Neural cell (in vitro differentiated cells): ENCODE measurements at regions not wholly inside any gene's neighbourhood (a gene's known extent, or its start where the extent isn't known, plus 50 kb on each side); places are given as distances from the start of the nearest gene placed in this dataset.

ENCODE experiments used
- H2AFZ ChIP-seq: fragments of 200-600, 300-800 bp; sonication (generic), shearing (Covaris generic); 2 replicates; pipeline ENCODE4 v1.6.0; 2014; ENCODE audit warnings: low read depth, mild to moderate bottlenecking, antibody characterized with exemption, low read length, moderate library complexity
- H3F3A ChIP-seq: fragments of 200-600 bp; shearing (Covaris generic); 2 replicates; pipeline ENCODE4 v1.6.1; 2016; ENCODE audit warnings: mild to moderate bottlenecking, moderate library complexity, mixed read lengths, antibody characterized with exemption, low read length; ENCODE audit not compliant: insufficient read depth, poor library complexity, severe bottlenecking
- H3K27ac ChIP-seq: fragments of 200-600, 300-800 bp; sonication (generic), shearing (Covaris generic); 2 replicates; pipeline ENCODE4 v1.5.1; 2014; ENCODE audit warnings: mild to moderate bottlenecking, low read length, moderate library complexity
- H3K27me3 ChIP-seq: fragments of 300-800, 200-600 bp; sonication (generic), shearing (Covaris generic); 2 replicates; pipeline ENCODE4 v1.6.0; 2014; ENCODE audit warnings: mild to moderate bottlenecking, low read depth, low read length, moderate library complexity; ENCODE audit not compliant: insufficient read depth
- H3K36me3 ChIP-seq: fragments of 300-800, 200-600 bp; sonication (generic), shearing (Covaris generic); 2 replicates; pipeline ENCODE4 v1.5.1; 2014; ENCODE audit warnings: mild to moderate bottlenecking, antibody characterized with exemption, low read length, moderate library complexity; ENCODE audit not compliant: insufficient read depth
- H3K4me2 ChIP-seq: fragments of 300-800, 200-600 bp; sonication (generic), shearing (Covaris generic); 2 replicates; pipeline ENCODE4 v1.6.0; 2014; ENCODE audit warnings: mild to moderate bottlenecking, low read length
- H3K4me3 ChIP-seq: fragments of 300-800, 200-600 bp; sonication (generic), shearing (Covaris generic); 2 replicates; pipeline ENCODE4 v1.5.1; 2014; ENCODE audit warnings: mild to moderate bottlenecking, low read length, moderate library complexity
- H3K79me2 ChIP-seq: fragments of 200-600 bp; shearing (Covaris generic); replicated peaks from 2 replicates; pipeline ENCODE4 v1.6.0; 2014; ENCODE audit warnings: mild to moderate bottlenecking, low read length, moderate library complexity; ENCODE audit not compliant: insufficient read depth
- H3K9ac ChIP-seq: fragments of 300-800, 200-600 bp; sonication (generic), shearing (Covaris generic); 2 replicates; pipeline ENCODE4 v1.6.1; 2016; ENCODE audit warnings: mild to moderate bottlenecking, low read length, mixed read lengths
- H3K9me2 ChIP-seq: fragments of 200-600 bp; shearing (Covaris generic); 2 replicates; pipeline ENCODE4 v1.6.1; 2016; ENCODE audit warnings: mild to moderate bottlenecking, low read length, mixed read lengths; ENCODE audit not compliant: insufficient read depth
- H3K9me3 ChIP-seq: fragments of 200-600, 300-800 bp; sonication (generic), shearing (Covaris generic); 2 replicates; pipeline ENCODE4 v1.6.1; 2016; ENCODE audit warnings: mild to moderate bottlenecking, mixed run types, low read length, moderate library complexity, mixed read lengths
- H4K20me1 ChIP-seq: fragments of 200-600 bp; shearing (Covaris generic); 2 replicates; pipeline ENCODE4 v1.6.1; 2016; ENCODE audit warnings: mild to moderate bottlenecking, mixed run types; ENCODE audit not compliant: insufficient read depth
- CTCF ChIP-seq: fragments of 450-650 bp; IDR thresholded peaks from 2 replicates; pipeline ENCODE4 v1.5.1; 2014; ENCODE audit warnings: antibody characterized with exemption, mild to moderate bottlenecking, moderate library complexity; ENCODE audit not compliant: poor library complexity, severe bottlenecking
- EP300 ChIP-seq: fragments of 450-650 bp; conservative IDR thresholded peaks from 2 replicates; pipeline ENCODE4 v1.6.1; 2014; ENCODE audit warnings: antibody characterized with exemption, mild to moderate bottlenecking, moderate library complexity; ENCODE audit not compliant: poor library complexity, severe bottlenecking
- EZH2 ChIP-seq: fragments of 200-600, 300-800 bp; shearing (Covaris generic), sonication (generic); IDR thresholded peaks from 2 replicates; pipeline ENCODE4 v1.6.1; 2014; ENCODE audit warnings: antibody characterized with exemption, low read length, borderline replicate concordance, mild to moderate bottlenecking; ENCODE audit not compliant: insufficient read depth, poor library complexity, severe bottlenecking
- MXI1 ChIP-seq: fragments of 450-650 bp; conservative IDR thresholded peaks from 2 replicates; pipeline ENCODE4 v1.6.1; 2014; ENCODE audit warnings: antibody characterized with exemption, mild to moderate bottlenecking; ENCODE audit not compliant: poor library complexity, severe bottlenecking
- POLR2AphosphoS5 ChIP-seq: IDR thresholded peaks from 2 replicates; pipeline ENCODE4 v1.6.1; 2012
- REST ChIP-seq: IDR thresholded peaks from 2 replicates; pipeline ENCODE4 v1.6.1; 2012; ENCODE audit warnings: borderline replicate concordance
- SMC3 ChIP-seq: fragments of 450-650 bp; conservative IDR thresholded peaks from 2 replicates; pipeline ENCODE4 v1.6.1; 2014; ENCODE audit warnings: antibody characterized with exemption, mild to moderate bottlenecking, moderate library complexity; ENCODE audit not compliant: poor library complexity
- TAF1 ChIP-seq: IDR thresholded peaks from 2 replicates; pipeline ENCODE4 v1.6.1; 2012; ENCODE audit warnings: low read depth

- Histone ChIP-seq H2AFZ (no peak overlapping the region), H3K9me2 (no peaks in the 10 kb centered on the region), H3K27ac (no peak overlapping the region), H3K27me3 (no peaks in the 10 kb centered on the region), H3K4me3 (no peak overlapping the region), H3K9ac (no peak overlapping the region), H4K20me1 (no peaks in the 10 kb centered on the region), H3K4me2 (no peak overlapping the region), H3K9me3 (no peaks in the 10 kb centered on the region), H3F3A (no peaks in the 10 kb centered on the region), H3K36me3 (no peaks in the 10 kb centered on the region), H3K79me2 (no peaks in the 10 kb centered on the region)
- TF ChIP-seq TAF1 (no peak), SMC3 (no peak), MXI1 (no peak), EP300 (no peak), EZH2 (no peak), CTCF (no peak), POLR2AphosphoS5 (no peak)
Measured at GRCh38 chr3:65109966-65110500, 422.2 kb upstream of the ADAMTS9 start.

GRCh38 chr3:65107174-65107573 is 419.4 kb upstream of the ADAMTS9 start:
- H3K9me3 ChIP-seq, result no peaks in the 10 kb centered on the region
- H3K36me3 ChIP-seq, result no peaks in the 10 kb centered on the region
- no peak overlapping the region for H3K4me2 ChIP-seq
- H3K79me2 ChIP-seq, result no peaks in the 10 kb centered on the region
- H3K27ac ChIP-seq, result no peak overlapping the region
- H2AFZ ChIP-seq, result no peak overlapping the region
- no peaks in the 10 kb centered on the region for H3F3A ChIP-seq
- no peak overlapping the region for H3K4me3 ChIP-seq
- H3K9ac ChIP-seq, result no peak overlapping the region
- no peaks in the 10 kb centered on the region for H3K9me2 ChIP-seq
- no peak for TF ChIP-seq CTCF
- TF ChIP-seq EP300, result no peak
- TF ChIP-seq TAF1, result no peak
- TF ChIP-seq EZH2, result no peak
- no peak for TF ChIP-seq REST
- no peak for TF ChIP-seq MXI1
- TF ChIP-seq POLR2AphosphoS5, result no peak
- H4K20me1 ChIP-seq, result no peaks in the 10 kb centered on the region
- H3K27me3 ChIP-seq, result no peaks in the 10 kb centered on the region
